ENCODE measurements at regions not wholly inside any gene's neighbourhood (a gene's known extent, or its start where the extent isn't known, plus 50 kb on each side); places are given as distances from the start of the nearest gene placed in this dataset.

DNA sequence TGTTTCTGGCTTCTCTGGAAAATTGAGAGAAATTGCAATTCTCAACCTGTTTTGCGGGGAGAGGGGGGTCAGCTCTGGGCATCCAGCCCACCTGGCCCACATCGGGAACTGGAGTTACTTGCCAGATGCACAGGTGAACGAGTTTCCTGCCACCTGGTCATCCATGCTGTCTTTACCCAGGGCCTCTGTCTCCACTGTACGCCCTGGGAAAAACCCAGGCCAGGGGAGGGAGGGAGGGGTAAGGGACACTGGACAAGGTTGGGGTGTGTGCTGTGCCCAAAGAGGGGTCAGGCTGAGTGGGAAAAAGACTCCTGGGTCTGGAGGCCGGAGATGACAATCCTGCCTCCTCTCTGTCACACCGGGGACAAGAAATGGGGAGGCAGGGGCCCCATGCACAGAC, 307.6 kb downstream of the ZNF536 start:
- no peak for DNase-seq (ENCODE audit: low spot score in 2 of 2, unreplicated experiment in 2 of 2)
- TF ChIP-seq, protein P1, sequence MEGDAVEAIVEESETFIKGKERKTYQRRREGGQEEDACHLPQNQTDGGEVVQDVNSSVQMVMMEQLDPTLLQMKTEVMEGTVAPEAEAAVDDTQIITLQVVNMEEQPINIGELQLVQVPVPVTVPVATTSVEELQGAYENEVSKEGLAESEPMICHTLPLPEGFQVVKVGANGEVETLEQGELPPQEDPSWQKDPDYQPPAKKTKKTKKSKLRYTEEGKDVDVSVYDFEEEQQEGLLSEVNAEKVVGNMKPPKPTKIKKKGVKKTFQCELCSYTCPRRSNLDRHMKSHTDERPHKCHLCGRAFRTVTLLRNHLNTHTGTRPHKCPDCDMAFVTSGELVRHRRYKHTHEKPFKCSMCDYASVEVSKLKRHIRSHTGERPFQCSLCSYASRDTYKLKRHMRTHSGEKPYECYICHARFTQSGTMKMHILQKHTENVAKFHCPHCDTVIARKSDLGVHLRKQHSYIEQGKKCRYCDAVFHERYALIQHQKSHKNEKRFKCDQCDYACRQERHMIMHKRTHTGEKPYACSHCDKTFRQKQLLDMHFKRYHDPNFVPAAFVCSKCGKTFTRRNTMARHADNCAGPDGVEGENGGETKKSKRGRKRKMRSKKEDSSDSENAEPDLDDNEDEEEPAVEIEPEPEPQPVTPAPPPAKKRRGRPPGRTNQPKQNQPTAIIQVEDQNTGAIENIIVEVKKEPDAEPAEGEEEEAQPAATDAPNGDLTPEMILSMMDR (IDR thresholded peaks at IDR 0.05; ENCODE audit: unreplicated experiment) = no peak
- no peaks in the 10 kb centered on the region for H3K36me3 Mint-ChIP-seq
- H3K4me3 Mint-ChIP-seq = no peak overlapping the region
- peaks cover 21% of the 10 kb centered on the region for H3K27me3 Mint-ChIP-seq (ENCODE audit: low read depth)
- H3K4me1 Mint-ChIP-seq = peaks cover 17% of the 10 kb centered on the region
- H3K9me3 Mint-ChIP-seq = no peaks in the 10 kb centered on the region
- H3K27ac Mint-ChIP-seq = no peak overlapping the region

DNA sequence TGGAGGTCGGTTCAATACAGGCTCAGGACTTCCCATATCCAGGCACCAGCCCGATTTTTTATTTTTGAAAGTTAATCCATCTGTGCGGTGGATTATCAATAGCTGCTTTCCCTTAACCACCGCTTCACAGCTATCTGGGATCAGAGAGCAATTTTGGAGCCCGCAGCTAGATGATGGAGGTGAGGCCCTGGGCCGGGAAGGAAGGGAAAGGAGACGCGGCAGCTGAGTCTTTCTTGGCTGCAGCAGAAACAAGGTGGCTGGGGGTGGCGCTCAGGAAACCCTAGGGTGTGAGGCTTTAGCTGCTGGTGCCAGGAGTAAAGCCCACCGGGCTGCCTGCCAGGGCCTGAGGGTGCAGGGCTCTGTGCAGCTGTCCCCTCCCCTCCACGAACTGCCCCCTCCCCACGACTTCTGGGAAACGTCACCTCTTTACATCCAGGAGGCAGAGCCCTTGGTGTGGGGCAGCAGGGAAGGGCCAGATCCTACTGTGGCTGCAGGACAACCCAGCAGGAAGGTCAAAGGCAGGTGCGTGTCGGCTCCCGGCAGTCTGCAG, 307.0 kb downstream of the ZNF536 start:
- TF ChIP-seq, protein P1 (IDR thresholded peaks at IDR 0.05; ENCODE audit: unreplicated experiment) = no peak
- DNase-seq (ENCODE audit: low spot score in 2 of 2, unreplicated experiment in 2 of 2) = no peak
- H3K36me3 Mint-ChIP-seq = no peaks in the 10 kb centered on the region
- H3K27me3 Mint-ChIP-seq (ENCODE audit: low read depth) = peaks cover 26% of the 10 kb centered on the region
- H3K27ac Mint-ChIP-seq = no peak overlapping the region
- no peaks in the 10 kb centered on the region for H3K9me3 Mint-ChIP-seq
- H3K4me3 Mint-ChIP-seq = no peak overlapping the region
- peaks cover 14% of the 10 kb centered on the region for H3K4me1 Mint-ChIP-seq

DNA sequence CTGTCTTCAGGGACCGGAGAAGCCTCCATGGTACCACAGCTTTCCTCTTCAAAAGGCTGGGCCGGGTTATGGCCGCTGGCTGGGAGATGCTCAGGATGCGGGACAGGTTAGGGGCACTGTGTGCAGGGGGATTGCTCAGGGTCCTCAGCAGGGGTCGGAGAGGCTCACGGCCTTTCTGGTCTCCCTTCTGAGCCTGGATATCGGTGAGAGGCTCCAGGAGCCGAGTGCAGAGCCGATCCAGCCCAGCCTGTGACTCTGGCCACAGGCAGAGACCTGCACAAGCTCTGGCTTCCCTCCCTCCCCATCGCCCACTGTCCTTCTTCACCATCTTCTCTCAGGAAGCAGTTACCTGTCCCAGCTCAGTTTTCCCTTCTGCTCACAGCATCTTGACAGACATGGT, 306.0 kb downstream of the ZNF536 start:
- no peaks in the 10 kb centered on the region for H3K9me3 Mint-ChIP-seq
- DNase-seq (ENCODE audit: low spot score in 2 of 2, unreplicated experiment in 2 of 2) = no peak
- H3K4me1 Mint-ChIP-seq = peaks cover 6% of the 10 kb centered on the region
- TF ChIP-seq, protein P1 (IDR thresholded peaks at IDR 0.05; ENCODE audit: unreplicated experiment) = no peak
- no peaks in the 10 kb centered on the region for H3K36me3 Mint-ChIP-seq
- peaks cover 37% of the 10 kb centered on the region for H3K27me3 Mint-ChIP-seq (ENCODE audit: low read depth)
- no peak overlapping the region for H3K4me3 Mint-ChIP-seq
- H3K27ac Mint-ChIP-seq = no peak overlapping the region

DNA sequence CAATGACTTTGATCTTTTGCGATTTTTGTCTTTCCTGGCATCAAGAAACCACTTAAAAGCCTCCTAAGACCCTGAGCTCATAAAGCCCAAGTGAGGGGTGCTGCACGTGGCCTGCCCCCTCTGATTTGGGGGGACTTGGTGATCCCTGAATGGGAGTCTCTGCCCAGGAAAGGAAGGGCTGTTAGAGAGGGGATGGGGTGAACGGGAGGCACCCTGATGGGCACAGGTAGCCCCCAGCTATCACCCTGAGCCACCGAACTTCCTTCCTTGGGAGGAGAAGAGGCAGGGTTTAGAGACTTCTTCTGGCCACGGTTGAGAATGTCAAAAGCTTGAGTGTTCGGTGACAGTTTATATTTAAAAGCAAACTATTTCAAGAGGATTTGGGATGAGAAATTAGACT, 305.5 kb downstream of the ZNF536 start:
- Mint-ChIP-seq H3K9me3 (no peaks in the 10 kb centered on the region), H3K27ac (no peak overlapping the region), H3K4me1 (peaks cover 2% of the 10 kb centered on the region), H3K4me3 (no peak overlapping the region), H3K27me3 (ENCODE audit: low read depth) (peaks cover 37% of the 10 kb centered on the region), H3K36me3 (no peaks in the 10 kb centered on the region)
- no peak for DNase-seq (ENCODE audit: low spot score in 2 of 2, unreplicated experiment in 2 of 2)
- TF ChIP-seq, protein P1 (IDR thresholded peaks at IDR 0.05; ENCODE audit: unreplicated experiment) = no peak

DNA sequence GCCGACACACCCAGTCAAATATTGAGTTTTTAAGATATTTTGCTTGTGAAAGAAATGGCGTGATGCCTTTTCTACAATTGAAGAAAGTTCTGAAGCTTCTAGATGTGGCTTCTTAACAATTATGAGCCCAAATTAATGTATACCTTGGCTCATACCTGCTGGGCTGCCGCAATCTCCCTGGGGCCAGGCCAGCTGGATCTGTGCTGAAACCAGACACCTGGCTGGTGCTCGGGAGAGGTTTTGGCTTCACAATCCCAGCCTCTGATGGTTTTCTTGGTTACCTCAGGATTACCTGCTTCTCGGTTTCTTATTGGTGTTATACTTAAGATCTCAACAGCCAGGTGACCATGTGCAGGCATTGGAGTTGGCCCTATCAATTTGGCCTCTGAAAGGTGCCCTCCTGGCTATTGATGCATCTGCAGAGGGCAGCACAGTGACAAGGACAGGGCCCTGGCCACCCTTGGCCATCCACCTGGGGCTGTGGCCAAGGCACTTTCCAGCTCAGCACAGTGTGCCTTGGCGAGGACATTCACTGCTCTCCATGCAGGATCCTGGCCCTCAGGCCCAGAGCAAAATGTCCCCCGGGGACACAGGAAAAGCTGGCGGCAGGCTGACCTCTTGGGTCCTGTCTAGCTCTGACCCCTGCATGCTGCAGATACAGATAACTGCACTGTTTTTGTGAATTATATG, 305.0 kb downstream of the ZNF536 start:
- Mint-ChIP-seq H3K36me3 (no peaks in the 10 kb centered on the region), H3K27ac (no peak overlapping the region), H3K4me3 (no peak overlapping the region), H3K4me1 (no peaks in the 10 kb centered on the region), H3K27me3 (ENCODE audit: low read depth) (peaks cover 40% of the 10 kb centered on the region), H3K9me3 (no peaks in the 10 kb centered on the region)
- no peak for DNase-seq (ENCODE audit: low spot score in 2 of 2, unreplicated experiment in 2 of 2)
- TF ChIP-seq, protein P1 (IDR thresholded peaks at IDR 0.05; ENCODE audit: unreplicated experiment) = no peak

All from mesothelial cell of epicardium (in vitro differentiated cells).